ENCODE measurements at regions not wholly inside any gene's neighbourhood (a gene's known extent, or its start where the extent isn't known, plus 50 kb on each side); places are given as distances from the start of the nearest gene placed in this dataset.

DNA sequence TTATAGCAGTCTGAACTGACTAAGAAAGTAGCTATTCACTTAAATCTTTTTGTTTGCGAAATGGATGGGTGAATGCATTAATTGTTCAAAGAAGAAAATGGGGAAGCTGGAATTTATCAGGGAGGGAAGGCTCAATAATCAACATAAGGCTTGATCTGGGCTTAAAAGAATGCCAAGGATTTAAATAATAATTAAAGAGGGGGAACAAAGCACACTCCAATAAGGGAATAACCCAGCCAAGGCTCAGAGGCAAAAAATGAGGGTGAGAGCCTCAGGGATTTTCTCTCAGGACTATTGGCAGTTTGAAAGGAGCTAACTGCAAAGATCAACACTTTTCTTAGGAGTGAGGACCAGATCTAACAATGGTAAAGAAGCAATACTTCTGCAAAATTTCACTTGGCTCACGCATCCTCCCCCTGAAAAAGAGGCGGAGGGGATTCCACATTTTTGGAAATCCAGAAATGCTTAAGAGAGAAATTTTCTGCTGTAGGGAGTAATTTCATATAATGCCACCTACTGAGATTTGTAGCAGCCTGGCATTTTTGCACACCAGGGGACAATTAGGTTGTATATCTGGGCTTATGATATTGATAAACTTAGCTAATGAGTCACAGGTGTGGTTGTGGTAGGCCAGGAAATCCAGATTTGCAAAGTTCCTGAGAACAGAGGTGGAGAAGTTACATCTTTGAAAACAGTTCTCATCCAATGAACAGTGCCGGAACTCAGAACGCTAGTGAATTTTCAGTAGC, 405.1 kb downstream of the TUSC7 start (continued):
- TF ChIP-seq, protein P1, sequence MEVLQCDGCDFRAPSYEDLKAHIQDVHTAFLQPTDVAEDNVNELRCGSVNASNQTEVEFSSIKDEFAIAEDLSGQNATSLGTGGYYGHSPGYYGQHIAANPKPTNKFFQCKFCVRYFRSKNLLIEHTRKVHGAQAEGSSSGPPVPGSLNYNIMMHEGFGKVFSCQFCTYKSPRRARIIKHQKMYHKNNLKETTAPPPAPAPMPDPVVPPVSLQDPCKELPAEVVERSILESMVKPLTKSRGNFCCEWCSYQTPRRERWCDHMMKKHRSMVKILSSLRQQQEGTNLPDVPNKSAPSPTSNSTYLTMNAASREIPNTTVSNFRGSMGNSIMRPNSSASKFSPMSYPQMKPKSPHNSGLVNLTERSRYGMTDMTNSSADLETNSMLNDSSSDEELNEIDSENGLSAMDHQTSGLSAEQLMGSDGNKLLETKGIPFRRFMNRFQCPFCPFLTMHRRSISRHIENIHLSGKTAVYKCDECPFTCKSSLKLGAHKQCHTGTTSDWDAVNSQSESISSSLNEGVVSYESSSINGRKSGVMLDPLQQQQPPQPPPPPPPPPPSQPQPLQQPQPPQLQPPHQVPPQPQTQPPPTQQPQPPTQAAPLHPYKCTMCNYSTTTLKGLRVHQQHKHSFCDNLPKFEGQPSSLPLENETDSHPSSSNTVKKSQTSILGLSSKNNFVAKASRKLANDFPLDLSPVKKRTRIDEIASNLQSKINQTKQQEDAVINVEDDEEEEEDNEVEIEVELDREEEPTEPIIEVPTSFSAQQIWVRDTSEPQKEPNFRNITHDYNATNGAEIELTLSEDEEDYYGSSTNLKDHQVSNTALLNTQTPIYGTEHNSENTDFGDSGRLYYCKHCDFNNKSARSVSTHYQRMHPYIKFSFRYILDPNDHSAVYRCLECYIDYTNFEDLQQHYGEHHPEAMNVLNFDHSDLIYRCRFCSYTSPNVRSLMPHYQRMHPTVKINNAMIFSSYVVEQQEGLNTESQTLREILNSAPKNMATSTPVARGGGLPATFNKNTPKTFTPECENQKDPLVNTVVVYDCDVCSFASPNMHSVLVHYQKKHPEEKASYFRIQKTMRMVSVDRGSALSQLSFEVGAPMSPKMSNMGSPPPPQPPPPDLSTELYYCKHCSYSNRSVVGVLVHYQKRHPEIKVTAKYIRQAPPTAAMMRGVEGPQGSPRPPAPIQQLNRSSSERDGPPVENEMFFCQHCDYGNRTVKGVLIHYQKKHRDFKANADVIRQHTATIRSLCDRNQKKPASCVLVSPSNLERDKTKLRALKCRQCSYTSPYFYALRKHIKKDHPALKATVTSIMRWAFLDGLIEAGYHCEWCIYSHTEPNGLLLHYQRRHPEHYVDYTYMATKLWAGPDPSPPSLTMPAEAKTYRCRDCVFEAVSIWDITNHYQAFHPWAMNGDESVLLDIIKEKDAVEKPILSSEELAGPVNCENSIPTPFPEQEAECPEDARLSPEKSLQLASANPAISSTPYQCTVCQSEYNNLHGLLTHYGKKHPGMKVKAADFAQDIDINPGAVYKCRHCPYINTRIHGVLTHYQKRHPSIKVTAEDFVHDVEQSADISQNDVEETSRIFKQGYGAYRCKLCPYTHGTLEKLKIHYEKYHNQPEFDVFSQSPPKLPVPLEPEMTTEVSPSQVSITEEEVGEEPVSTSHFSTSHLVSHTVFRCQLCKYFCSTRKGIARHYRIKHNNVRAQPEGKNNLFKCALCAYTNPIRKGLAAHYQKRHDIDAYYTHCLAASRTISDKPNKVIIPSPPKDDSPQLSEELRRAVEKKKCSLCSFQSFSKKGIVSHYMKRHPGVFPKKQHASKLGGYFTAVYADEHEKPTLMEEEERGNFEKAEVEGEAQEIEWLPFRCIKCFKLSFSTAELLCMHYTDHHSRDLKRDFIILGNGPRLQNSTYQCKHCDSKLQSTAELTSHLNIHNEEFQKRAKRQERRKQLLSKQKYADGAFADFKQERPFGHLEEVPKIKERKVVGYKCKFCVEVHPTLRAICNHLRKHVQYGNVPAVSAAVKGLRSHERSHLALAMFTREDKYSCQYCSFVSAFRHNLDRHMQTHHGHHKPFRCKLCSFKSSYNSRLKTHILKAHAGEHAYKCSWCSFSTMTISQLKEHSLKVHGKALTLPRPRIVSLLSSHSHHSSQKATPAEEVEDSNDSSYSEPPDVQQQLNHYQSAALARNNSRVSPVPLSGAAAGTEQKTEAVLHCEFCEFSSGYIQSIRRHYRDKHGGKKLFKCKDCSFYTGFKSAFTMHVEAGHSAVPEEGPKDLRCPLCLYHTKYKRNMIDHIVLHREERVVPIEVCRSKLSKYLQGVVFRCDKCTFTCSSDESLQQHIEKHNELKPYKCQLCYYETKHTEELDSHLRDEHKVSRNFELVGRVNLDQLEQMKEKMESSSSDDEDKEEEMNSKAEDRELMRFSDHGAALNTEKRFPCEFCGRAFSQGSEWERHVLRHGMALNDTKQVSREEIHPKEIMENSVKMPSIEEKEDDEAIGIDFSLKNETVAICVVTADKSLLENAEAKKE (CRISPR knock-in tag; IDR thresholded peaks at IDR 0.05): no peak
- TF ChIP-seq, protein P2, sequence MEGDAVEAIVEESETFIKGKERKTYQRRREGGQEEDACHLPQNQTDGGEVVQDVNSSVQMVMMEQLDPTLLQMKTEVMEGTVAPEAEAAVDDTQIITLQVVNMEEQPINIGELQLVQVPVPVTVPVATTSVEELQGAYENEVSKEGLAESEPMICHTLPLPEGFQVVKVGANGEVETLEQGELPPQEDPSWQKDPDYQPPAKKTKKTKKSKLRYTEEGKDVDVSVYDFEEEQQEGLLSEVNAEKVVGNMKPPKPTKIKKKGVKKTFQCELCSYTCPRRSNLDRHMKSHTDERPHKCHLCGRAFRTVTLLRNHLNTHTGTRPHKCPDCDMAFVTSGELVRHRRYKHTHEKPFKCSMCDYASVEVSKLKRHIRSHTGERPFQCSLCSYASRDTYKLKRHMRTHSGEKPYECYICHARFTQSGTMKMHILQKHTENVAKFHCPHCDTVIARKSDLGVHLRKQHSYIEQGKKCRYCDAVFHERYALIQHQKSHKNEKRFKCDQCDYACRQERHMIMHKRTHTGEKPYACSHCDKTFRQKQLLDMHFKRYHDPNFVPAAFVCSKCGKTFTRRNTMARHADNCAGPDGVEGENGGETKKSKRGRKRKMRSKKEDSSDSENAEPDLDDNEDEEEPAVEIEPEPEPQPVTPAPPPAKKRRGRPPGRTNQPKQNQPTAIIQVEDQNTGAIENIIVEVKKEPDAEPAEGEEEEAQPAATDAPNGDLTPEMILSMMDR (conservative IDR thresholded peaks at IDR 0.05; ENCODE audit: low read depth in 2 of 2): no peak
- TF ChIP-seq EZH2phosphoT487 (IDR thresholded peaks at IDR 0.05; ENCODE audit: unreplicated experiment) (no peak), EZH2 (IDR thresholded peaks at IDR 0.05; ENCODE audit: low read depth, unreplicated experiment) (no peak), JUNB (IDR thresholded peaks at IDR 0.05; ENCODE audit: unreplicated experiment) (no peak), STAT1 (IDR thresholded peaks at IDR 0.05; ENCODE audit: unreplicated experiment) (no peak), ZNF331 (CRISPR knock-in tag; IDR thresholded peaks at IDR 0.05; ENCODE audit: low read depth) (no peak), CREB1 (CRISPR knock-in tag; IDR thresholded peaks at IDR 0.05; ENCODE audit: low read depth) (no peak)

Measured in GM23338 (cell line).